ENCODE measurements at regions not wholly inside any gene's neighbourhood (a gene's known extent, or its start where the extent isn't known, plus 50 kb on each side); places are given as distances from the start of the nearest gene placed in this dataset.
"Not testable (repeated sequence)": the region's sequence is repeated elsewhere in the genome, so short reads cannot be mapped to it uniquely, and the experiment has no call there.

DNA sequence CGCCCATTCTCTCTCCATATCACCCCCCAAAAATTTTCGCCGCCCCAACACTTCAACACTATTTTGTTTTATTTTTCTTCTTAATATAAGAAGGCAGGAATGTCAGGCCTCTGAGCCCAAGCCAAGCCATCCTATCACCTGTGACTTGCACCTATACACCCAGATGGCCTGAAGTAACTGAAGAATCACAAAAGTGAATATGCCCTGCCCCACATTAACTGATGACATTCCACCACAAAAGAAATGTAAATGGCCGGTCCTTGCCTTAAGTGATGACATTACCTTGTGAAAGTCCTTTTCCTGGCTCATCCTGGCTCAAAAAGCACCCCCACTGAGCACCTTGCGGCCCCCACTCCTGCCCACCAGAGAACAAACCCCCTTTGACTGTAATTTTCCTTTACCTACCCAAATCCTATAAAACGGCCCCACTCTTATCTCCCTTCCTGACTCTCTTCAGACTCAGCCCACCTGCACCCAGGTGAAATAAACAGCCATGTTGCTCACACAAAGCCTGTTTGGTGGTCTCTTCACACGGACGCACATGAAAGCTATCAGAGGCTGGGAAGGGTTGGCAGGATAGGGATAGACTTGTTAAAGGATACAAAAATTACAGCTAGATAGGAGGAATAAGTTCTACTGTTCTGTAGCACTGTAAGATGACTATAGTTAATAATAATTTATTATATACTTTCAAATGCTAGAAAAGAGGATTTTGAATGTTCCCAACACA, 130.9 kb upstream of the PALMD start:
- H3K27me3 Mint-ChIP-seq (ENCODE audit: low read depth); H3K36me3 Mint-ChIP-seq (ENCODE audit: low read depth); DNase-seq (ENCODE audit: low spot score); H3K4me3 Mint-ChIP-seq (ENCODE audit: low read depth); H3K4me1 Mint-ChIP-seq (ENCODE audit: low read depth); H3K9me3 Mint-ChIP-seq; H3K27ac Mint-ChIP-seq; intact Hi-C loops (cut with micrococcal nuclease): not testable (repeated sequence)

DNA sequence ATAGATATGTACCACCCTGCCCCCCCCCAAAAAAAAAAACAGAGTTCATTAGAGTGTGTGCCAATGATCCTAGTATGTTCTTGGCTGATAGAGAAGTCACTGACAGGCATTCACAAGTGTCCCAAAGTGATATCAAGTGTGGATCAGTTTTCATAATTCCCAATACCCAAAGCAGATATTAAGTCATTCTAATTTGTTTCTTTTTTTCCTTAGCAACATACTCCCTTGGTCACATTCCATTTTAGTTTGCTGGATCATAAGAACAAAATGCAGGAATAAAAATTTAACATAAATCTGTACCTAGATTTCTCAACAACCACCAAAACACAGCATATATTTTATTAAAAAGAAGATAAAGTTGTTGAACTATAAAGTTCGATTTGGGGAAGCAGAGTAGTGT, 129.8 kb upstream of the PALMD start:
- DNase-seq (ENCODE audit: low spot score): no peak
- H3K27me3 Mint-ChIP-seq (ENCODE audit: low read depth): peaks cover 2% of the 10 kb centered on the region
- H3K36me3 Mint-ChIP-seq (ENCODE audit: low read depth): no peaks in the 10 kb centered on the region
- intact Hi-C loops (cut with micrococcal nuclease): no loop called here
- H3K4me1 Mint-ChIP-seq (ENCODE audit: low read depth): no peaks in the 10 kb centered on the region
- no peak overlapping the region for H3K27ac Mint-ChIP-seq
- H3K4me3 Mint-ChIP-seq (ENCODE audit: low read depth): no peak overlapping the region
- no peaks in the 10 kb centered on the region for H3K9me3 Mint-ChIP-seq

DNA sequence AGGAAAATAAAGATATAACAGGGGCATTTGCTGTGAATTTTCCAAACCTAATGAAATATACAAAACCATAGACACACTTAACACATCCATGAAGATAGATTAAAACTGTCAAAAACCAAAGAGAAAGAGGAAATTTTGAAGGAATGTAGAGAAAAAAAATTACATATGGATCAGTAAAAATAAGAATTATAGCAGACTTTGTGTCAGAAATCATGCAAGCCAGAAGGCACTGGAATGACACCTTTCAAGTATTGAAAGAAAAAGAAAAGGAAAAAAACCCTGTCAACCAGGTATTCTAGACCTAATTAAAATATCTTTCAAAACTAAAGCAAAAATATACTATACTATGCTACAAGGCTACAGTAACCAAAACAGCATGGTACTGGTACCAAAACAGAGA, 125.8 kb upstream of the PALMD start:
- Mint-ChIP-seq H3K27ac (no peak overlapping the region), H3K36me3 (ENCODE audit: low read depth) (no peaks in the 10 kb centered on the region), H3K4me3 (ENCODE audit: low read depth) (no peak overlapping the region), H3K27me3 (ENCODE audit: low read depth) (peaks cover 2% of the 10 kb centered on the region), H3K9me3 (no peaks in the 10 kb centered on the region), H3K4me1 (ENCODE audit: low read depth) (no peaks in the 10 kb centered on the region)
- intact Hi-C loops (cut with micrococcal nuclease): no loop called here
- DNase-seq (ENCODE audit: low spot score): no peak

DNA sequence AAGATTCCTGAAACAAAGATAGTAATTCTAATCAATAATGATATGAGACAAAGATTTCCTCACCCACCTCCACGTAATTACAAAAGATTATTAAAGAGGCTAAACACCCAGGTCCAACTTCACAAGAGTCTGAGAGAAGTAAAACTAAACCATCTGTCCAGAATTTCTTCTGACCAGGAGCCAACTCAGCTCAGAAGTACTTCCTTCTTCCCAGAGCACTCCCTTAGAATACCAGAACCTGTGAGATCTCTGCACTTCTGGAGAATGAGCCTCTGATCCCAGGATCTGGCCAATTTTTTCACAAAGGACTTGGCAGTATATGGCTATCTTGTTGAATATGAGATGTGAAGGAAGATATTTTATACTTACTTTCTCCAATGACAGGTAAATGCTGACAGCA, 120.6 kb upstream of the PALMD start:
- Mint-ChIP-seq H3K4me3 (ENCODE audit: low read depth) (no peak overlapping the region), H3K27me3 (ENCODE audit: low read depth) (peaks cover 4% of the 10 kb centered on the region), H3K4me1 (ENCODE audit: low read depth) (no peaks in the 10 kb centered on the region), H3K27ac (no peak overlapping the region), H3K9me3 (no peaks in the 10 kb centered on the region), H3K36me3 (ENCODE audit: low read depth) (no peaks in the 10 kb centered on the region)
- intact Hi-C loops (cut with micrococcal nuclease): no loop called here
- DNase-seq (ENCODE audit: low spot score): no peak

DNA sequence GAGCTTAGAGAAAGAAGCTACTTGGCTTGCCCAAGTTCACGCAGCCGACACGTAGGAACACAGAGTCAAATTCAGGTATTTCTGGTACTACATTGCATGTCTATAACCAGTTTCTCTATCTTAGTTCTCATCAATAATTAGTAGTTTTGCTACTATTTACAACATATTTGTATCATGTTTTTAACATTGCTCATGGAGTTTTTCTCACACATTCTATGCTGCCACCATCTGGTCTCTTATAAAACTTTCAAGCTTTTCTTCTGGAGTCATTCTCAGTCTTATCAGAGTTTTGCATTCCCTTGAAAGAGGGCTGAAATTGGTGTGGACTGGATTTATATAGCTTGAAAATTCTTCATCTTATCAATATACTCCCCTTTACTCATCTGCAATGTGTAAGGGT, 118.8 kb upstream of the PALMD start:
- Mint-ChIP-seq H3K9me3 (no peaks in the 10 kb centered on the region), H3K4me1 (ENCODE audit: low read depth) (no peaks in the 10 kb centered on the region), H3K27ac (no peak overlapping the region), H3K36me3 (ENCODE audit: low read depth) (no peaks in the 10 kb centered on the region), H3K27me3 (ENCODE audit: low read depth) (peaks cover 4% of the 10 kb centered on the region), H3K4me3 (ENCODE audit: low read depth) (no peak overlapping the region)
- no peak for DNase-seq (ENCODE audit: low spot score)
- intact Hi-C loops (cut with micrococcal nuclease): no loop called here

DNA sequence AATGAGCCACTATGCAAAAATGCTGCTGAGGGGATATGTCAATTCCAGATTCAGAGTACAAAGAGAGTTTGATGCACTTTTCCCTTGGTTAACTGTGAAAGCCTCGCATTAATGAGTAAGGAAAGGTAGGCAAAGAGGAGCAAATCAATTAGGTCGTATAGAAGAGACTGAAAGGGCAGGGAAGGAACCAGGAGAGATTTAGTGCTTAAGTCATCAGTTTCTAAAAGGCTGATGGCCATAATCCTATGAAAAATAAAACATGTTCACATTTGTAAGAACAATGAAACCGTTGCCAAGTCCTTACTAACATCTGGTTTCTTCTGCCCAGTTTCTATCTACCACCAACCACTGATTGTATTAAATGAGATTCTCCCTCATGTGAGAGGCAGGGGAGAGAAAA, 118.4 kb upstream of the PALMD start:
- peaks cover 4% of the 10 kb centered on the region for H3K27me3 Mint-ChIP-seq (ENCODE audit: low read depth)
- H3K4me1 Mint-ChIP-seq (ENCODE audit: low read depth): no peaks in the 10 kb centered on the region
- H3K27ac Mint-ChIP-seq: no peak overlapping the region
- intact Hi-C loops (cut with micrococcal nuclease): no loop called here
- H3K9me3 Mint-ChIP-seq: no peaks in the 10 kb centered on the region
- no peaks in the 10 kb centered on the region for H3K36me3 Mint-ChIP-seq (ENCODE audit: low read depth)
- no peak overlapping the region for H3K4me3 Mint-ChIP-seq (ENCODE audit: low read depth)
- DNase-seq (ENCODE audit: low spot score): no peak

DNA sequence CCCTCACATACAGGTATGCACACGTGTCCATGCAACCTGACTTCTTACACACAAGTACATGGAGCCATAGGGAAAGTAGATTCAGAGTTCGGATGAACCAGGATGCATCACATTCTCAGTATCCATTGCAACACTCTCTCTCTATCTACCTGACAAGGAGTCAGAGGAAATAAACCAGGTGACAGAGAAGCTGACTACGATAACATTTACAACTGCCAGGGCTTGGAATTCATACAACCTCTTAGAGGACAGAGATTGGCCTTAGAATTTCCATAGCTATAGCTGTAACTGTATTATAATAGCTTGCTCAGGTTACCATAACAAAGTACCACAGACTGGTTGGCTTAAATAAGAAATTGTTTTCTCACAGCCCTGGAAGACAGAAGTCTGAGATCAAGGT, 116.9 kb upstream of the PALMD start:
- no peak for DNase-seq (ENCODE audit: low spot score)
- no peaks in the 10 kb centered on the region for H3K36me3 Mint-ChIP-seq (ENCODE audit: low read depth)
- no peaks in the 10 kb centered on the region for H3K9me3 Mint-ChIP-seq
- H3K4me1 Mint-ChIP-seq (ENCODE audit: low read depth): no peaks in the 10 kb centered on the region
- intact Hi-C loops (cut with micrococcal nuclease): no loop called here
- H3K27me3 Mint-ChIP-seq (ENCODE audit: low read depth): peaks cover 4% of the 10 kb centered on the region
- H3K4me3 Mint-ChIP-seq (ENCODE audit: low read depth): no peak overlapping the region
- no peak overlapping the region for H3K27ac Mint-ChIP-seq

DNA sequence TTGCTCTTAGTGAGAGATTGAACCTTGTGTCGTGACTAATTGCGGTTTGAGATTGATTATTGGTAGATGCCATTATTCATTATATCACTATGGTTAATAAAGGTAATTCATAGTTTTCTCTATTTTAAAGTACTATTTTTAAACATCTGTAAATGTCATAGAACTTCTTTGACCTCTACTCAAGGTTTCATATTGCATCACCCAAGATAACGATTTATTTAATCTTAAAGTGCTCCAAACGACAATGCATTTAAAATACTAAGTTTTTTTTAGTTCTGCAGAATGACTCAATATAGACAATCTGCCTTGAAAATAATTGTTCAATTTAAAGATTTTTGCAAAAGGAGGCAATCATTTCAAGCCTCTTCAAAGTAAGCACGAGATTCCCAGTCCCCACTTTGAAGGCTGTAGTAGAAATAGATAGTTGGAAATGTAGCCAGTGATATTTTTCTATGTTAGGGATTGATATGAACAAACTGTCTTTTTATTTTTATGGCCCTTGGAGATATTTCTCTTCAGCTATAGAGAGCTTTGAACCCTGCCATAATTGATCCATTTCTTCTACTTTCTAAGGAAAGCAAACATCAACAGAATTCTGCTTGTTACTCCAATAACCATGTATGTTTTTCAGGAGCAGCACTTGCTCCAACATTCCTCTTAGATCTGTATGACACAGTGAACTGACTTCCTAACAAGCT, 114.2 kb upstream of the PALMD start:
- no peaks in the 10 kb centered on the region for H3K4me1 Mint-ChIP-seq (ENCODE audit: low read depth)
- no peaks in the 10 kb centered on the region for H3K9me3 Mint-ChIP-seq

DNA sequence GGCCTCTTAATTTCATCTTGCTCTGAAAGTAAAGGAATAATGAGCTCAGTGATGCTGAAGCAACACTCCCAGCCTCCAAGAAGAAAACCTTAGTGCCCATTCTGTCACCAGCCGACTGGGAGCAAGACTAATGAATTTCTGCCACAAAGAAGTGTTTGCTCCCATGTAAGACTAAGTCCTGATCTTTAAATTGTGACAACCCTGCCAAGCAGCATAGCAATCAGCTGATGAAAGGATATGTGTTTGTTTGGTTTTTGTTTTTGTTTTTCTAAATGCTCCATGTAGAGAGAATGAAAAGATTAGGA, 113.7 kb upstream of the PALMD start:
- Mint-ChIP-seq H3K4me1 (ENCODE audit: low read depth) (no peaks in the 10 kb centered on the region), H3K27me3 (ENCODE audit: low read depth) (peaks cover 4% of the 10 kb centered on the region), H3K36me3 (ENCODE audit: low read depth) (no peaks in the 10 kb centered on the region), H3K4me3 (ENCODE audit: low read depth) (no peak overlapping the region), H3K27ac (no peak overlapping the region), H3K9me3 (no peaks in the 10 kb centered on the region)
- intact Hi-C loops (cut with micrococcal nuclease): no loop called here
- DNase-seq (ENCODE audit: low spot score): no peak

More for the DNA sequence above, 114.2 kb upstream of the PALMD start:
- intact Hi-C loops (cut with micrococcal nuclease): no loop called here
- no peak for DNase-seq (ENCODE audit: low spot score)
- peaks cover 4% of the 10 kb centered on the region for H3K27me3 Mint-ChIP-seq (ENCODE audit: low read depth)
- no peak overlapping the region for H3K27ac Mint-ChIP-seq
- no peaks in the 10 kb centered on the region for H3K36me3 Mint-ChIP-seq (ENCODE audit: low read depth)
- no peak overlapping the region for H3K4me3 Mint-ChIP-seq (ENCODE audit: low read depth)

DNA sequence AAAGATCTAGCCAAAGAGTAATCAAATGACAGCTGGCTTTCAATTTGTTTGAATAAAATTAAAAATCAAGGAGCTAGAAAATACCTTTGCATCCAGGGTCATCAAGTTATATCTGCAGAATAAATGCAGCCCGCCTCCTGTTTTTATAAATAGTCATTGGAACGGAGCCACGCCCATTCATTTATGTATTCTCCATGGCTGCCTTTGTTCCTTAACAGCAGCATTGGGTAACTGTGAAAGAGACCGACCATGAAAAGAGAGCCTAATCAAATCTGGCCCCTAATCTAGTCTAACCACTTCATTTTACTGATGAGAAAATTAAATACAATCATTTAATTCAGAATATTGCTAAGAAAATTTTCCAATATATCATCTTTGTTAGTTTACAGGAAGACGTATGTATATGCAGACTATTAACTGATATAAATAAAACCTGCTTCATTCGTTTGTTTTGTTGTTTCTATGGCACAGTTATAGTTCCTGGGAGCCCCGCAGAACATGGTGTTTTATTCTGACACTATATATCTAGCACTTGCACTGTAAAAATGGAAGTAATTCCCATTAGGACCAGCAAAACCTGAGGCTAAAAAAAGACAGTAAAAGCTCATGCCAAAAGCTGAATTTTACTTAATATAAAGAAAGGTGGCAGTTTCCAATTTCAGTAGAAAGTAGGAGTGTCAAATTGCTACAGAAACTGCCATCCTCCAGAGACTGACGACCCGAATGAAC, 111.8 kb upstream of the PALMD start:
- no peaks in the 10 kb centered on the region for H3K4me1 Mint-ChIP-seq (ENCODE audit: low read depth)
- H3K9me3 Mint-ChIP-seq: no peaks in the 10 kb centered on the region
- H3K27ac Mint-ChIP-seq: no peak overlapping the region
- intact Hi-C loops (cut with micrococcal nuclease): no loop called here
- peaks cover 3% of the 10 kb centered on the region for H3K27me3 Mint-ChIP-seq (ENCODE audit: low read depth)
- no peaks in the 10 kb centered on the region for H3K36me3 Mint-ChIP-seq (ENCODE audit: low read depth)
- no peak for DNase-seq (ENCODE audit: low spot score)
- no peak overlapping the region for H3K4me3 Mint-ChIP-seq (ENCODE audit: low read depth)

DNA sequence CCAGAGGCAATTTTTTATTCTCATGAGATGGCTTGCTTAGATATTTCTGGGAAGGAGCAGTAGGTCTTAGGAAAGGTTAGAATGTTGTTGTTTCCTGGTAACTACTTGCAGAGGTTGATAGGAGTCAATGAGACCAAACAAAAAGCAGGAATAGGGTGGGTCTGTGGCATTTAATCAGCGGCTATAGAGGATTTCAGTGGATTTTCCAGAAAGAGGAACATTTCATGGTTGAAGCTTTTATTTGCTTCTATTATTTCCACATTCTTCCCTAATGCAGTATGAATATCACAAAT, 111.3 kb upstream of the PALMD start:
- H3K27ac Mint-ChIP-seq: no peak overlapping the region
- no peak overlapping the region for H3K4me3 Mint-ChIP-seq (ENCODE audit: low read depth)
- intact Hi-C loops (cut with micrococcal nuclease): no loop called here
- no peaks in the 10 kb centered on the region for H3K36me3 Mint-ChIP-seq (ENCODE audit: low read depth)
- no peak for DNase-seq (ENCODE audit: low spot score)
- H3K4me1 Mint-ChIP-seq (ENCODE audit: low read depth): no peaks in the 10 kb centered on the region
- H3K27me3 Mint-ChIP-seq (ENCODE audit: low read depth): peaks cover 3% of the 10 kb centered on the region
- H3K9me3 Mint-ChIP-seq: no peaks in the 10 kb centered on the region

DNA sequence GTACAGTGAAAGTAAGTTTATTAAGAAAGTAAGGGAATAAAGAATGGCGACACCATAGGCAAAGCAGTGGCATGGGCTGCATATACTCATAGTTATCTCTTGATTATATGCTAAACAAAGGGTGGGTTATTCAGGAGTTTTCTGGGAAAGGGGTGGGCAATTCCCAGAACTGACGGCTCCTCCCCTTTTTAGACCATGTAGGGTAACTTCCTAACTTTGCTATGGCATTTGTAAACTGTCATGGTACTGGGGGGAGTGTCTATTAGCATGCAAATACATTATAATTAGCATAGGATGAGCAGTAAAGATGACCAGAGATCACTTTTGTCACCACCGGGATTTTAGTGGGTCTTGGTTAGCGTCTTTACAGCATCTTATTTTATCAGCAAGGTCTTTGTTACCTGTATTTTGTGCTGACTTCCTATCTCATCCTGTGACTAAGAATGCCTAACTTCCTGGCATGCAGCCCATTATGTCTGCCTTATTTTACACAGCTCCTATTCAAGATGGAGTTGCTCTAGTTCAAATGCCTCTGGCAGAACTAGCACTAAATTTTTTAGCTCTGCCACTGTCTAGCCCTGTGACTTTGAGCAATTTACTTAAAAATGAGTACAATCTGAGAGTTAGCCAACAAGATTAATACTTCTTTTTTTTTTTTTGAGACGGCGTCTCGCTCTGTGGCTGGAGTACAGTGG, 110.3 kb upstream of the PALMD start:
- Mint-ChIP-seq H3K4me1 (ENCODE audit: low read depth) (no peaks in the 10 kb centered on the region), H3K36me3 (ENCODE audit: low read depth) (no peaks in the 10 kb centered on the region), H3K4me3 (ENCODE audit: low read depth) (no peak overlapping the region), H3K27ac (no peak overlapping the region), H3K9me3 (no peaks in the 10 kb centered on the region), H3K27me3 (ENCODE audit: low read depth) (no peaks in the 10 kb centered on the region)
- intact Hi-C loops (cut with micrococcal nuclease): no loop called here
- no peak for DNase-seq (ENCODE audit: low spot score)
